Hematopoietic multipotent progenitor cell treated with erythropoietin and hydrocortisone succinate and interleukin-3 and kit ligand, for 6 days (in vitro differentiated cells): ENCODE measurements at regions not wholly inside any gene's neighbourhood (a gene's known extent, or its start where the extent isn't known, plus 50 kb on each side); places are given as distances from the start of the nearest gene placed in this dataset.

Source experiments
- DNase-seq: peaks from one replicate; pipeline ENCODE4 v3.0.0-alpha.2; 2015

DNA sequence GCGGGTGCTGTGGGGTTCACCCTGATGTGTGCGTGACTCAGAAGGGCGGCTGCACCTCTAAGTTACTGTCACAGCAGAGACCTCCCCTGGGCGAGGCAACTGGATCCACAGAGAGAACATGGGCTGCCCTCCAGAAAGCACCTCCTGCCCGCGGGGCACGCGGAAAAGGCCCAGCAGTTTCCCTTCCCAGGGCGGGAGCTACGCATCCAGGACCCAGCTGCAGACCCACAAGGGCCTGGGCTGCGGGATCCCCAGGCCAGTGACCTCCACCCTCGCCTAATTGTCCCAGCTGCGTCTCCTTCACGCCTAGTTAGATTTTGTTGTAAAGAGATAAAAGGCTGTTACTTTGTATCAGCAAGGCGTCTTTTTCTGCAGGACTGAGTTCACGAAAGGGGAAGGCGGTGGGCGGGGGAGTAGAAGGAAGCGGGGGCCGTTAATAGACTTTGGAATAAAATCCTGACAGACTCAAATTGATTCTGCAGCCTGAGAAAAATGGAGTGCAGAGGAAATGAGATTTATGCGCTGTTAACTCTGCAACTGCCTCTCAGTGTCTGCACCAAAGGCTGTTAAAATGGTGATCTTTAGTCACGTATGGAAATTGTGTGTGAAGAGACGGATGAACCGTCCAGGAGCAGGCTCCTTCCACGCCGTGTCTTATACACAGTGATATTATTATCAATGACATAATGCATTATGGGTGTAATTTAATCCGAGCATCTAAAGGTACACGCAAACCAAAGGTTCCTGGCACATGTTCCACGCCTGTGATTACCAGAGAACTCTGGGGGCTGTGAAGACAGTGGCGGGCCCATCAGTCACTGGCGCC lies 65.9 kb upstream of the FBRSL1 start:
- DNase-seq, result no peak

DNA sequence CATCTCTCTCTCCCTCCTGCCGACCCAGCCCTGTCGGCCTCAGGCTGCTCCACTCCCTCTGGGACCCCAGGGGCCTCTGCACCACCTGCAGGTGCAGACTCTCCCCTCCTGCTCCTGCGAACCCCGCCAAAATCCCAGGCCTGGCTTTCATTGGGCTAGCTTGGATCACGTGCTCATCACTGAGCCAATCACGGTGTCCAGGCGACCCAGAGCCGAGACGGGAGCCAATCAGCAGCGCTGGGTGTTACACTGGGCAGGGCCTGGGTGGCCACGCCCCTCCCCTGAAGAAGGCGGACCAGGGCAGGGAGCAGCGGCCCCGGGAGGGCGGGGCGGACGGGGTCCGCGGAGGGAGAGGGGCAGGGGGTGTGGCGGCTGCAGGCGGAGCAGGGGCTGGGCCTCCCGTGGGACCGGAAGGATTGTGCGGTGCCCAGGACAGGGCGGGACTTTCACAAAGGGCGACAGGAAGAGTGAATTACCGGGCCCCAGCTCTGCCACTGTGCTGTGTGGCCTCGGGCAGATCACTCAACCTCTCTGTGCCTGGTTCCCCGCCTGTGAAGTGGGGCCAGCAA lies 66.6 kb upstream of the FBRSL1 start:
- DNase-seq, result peak; percentile 20

DNA sequence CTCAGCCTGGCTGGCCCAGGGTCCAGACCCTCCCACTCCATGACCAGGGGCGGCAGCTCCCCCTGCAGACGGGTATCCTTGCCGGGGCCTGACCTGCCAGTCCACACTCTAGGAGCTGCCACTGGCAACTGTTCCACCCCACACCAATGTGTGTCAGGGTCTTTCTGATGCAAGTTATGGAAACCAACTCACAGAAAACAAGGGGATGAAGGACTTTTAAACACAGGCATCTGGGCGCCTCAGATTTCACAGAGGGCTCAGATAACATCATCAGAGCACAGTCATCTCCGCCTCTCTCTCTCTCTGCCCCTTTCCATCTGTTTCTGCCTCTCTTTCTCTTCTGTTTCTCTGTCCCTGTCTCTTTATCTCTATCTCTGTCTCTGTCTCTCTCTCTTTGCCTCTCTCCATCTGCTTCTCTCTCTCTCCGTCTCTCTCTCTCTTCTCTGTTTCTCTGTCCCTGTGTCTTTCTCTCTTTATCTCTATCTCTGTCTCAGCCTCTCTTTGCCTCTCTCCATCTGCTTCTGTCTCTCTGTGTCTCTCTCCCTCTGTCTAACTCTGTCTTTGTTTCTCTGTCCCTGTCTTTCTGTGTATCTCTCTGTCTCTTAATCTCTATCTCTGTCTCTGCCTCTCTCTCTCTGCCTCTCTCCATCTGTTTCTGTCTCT lies 67.4 kb upstream of the FBRSL1 start:
- no peak for DNase-seq

DNA sequence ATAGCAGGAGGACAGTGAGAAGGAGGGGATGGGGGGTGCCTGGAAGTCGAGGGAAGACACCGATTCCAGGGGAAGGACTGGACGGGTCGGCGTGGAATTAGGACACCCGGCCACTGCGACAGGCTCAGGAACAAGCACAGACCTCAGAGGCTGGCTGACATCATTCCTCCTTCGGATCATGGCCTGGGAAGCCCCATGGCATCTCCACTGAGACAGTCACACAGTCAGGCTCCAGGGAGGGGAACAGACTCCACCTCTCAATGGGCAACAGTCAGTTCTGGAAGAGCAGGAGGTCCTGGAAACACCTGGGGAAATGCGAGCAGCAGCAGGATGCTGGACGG lies 67.9 kb upstream of the FBRSL1 start:
- DNase-seq, result no peak

DNA sequence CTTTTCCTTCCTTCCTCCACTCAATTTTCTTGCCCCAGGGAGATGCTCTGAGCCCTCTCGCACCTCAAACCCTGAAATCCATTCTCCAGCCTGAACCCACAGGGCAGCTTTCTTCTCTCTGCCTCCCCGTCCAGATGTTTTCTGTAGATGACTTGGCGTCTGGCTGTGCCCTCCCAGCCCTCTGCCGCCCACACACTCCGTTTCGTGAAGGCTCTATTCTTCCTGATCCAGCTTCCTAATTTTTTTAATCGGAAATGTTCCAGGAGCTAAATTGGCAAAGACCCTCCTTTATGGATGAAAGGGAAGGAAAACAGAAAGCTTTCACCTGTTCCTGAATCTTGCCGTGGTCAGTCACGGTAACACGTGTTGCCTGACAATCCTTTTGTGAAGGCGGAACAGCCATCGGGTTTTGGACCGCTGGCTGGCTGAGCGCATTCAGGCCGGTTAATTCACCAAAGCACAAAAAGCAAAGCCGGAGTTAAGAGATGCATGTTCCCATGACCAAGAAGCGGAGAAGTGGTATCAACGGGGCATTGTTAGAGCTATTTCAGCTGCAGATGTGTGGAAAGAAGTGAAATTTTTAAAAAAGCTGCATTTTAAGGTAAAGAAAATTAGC lies 70.2 kb upstream of the FBRSL1 start:
- no peak for DNase-seq

DNA sequence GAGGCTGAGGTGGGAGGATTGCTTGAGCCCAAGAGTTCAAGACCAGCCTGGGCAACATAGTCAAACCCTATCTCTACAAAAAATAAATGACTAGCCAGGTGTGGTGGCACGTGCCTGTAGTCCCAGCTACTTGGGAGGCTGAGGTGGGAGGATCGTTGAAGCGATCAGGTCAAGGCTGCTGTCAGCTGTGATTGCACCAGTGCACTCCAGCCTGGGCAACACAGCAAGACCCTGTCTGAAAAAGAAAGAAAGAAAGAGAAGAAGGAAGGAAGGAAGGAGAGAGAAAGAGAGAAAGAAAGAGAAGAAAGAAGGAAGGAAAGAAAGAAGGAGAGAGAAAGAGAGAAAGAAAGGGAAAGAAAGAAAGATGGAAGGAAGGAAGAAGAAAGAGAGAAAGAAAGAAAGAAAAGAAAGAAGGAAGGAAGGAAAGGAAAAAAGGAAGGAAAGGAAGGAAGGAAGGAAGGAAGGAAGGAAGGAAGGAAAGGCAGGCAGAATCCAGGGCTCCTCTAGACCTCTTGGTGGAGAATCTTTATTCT lies 71.5 kb upstream of the FBRSL1 start:
- DNase-seq, result no peak

DNA sequence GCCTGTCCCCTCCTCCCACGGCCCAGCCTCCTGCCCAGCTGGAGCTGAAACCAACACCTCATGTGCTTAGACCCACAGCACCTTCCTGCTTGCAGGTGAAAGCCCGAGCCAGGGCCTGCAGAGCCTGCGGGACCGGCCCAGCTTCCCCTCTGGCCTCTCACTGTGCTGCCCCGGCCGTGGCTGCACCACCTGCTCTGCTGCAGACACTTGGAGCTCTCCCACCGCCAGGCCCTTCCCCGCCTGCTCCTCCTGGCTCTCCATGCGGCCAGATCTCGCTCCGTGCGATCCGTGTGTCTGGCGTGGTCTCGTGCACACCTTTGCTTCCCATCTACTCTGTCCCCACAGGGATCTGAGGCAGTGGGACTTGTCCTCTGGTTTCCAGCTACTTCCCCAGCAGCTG lies 72.2 kb upstream of the FBRSL1 start:
- DNase-seq, result no peak

DNA sequence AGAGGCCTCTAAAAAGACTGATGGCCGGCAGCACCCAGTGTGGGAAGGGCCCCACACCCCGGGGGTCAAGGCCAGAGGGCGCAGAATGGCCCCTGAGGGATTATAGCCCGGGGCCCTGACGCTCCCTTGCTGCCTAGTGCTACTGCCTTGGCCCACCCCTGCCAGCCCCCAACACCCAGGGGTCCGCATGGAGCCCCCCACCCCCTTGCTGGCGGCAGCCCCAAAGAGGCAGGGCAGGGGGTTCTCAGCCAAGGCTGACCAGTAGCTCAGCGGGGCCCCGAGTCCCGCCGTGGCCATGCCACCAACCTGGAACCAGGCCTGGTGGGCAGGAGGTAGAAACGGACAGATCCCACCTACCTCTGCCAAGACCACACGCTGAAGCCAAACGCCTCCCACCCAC lies 73.1 kb upstream of the FBRSL1 start:
- no peak for DNase-seq

DNA sequence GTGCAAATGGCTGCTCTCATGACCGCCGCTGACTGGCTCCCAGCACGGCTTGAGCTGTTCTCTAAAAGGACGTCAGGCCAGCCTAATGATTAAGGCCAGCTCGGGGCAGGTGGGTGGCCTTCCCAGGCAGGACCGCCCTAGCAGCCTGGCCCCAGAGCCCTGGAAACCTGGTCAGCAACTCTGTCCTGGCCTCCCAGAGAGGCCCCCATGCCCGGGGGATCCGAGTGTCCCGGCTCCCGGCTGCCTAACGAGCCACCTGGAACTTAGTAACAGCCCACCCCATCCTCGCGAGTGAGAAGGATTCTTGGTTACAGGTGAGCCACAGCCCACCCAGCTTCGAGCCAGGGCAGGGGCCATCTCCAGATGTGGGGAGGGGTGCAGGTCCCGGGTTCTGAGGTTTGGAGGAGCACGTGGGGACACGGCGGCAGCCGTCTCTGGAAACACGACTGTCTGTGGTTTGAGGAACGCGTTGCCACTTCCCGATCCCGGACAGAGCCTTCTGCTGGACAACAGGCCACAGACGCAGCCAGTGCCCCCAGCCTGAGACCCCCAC lies 73.8 kb upstream of the FBRSL1 start:
- DNase-seq, result no peak

DNA sequence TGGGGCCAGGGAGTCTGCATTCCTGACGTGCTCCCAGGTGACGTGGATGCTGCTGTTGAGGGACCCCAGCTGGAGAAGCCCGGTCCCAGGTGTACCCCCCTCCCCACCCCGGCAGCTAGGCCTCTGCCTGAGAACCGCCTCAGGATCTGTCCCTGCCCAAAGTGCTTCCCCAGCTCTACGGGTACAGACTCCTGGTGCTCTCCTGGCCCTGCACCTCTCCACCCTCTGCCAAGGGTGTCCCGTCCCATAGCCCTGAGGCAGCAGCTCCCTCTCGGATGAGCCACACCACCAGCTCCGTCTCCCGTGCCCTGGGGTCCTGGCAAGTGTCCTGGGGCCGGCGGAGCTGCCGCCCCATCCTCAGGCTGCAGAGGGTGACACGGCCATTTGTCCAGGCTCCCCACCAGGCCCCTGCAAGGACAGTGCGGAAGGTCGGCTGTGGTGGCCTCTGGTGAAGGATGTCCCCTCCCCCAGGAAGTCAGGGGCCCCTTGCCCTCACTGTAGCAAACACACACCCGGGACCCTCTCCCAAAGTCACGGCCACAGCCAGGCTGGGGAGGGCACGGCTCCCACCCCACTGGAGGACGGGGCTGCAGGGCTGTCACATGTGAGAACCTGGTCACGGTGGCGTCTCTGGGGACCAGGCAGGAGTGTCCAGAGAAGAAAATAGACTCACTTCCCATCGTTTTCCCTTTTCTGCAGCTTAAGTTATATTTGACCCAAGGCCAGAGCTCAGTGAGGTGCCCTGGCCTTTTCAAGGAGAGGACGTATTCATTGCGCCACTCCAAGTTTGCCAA lies 74.4 kb upstream of the FBRSL1 start:
- DNase-seq, result no peak

DNA sequence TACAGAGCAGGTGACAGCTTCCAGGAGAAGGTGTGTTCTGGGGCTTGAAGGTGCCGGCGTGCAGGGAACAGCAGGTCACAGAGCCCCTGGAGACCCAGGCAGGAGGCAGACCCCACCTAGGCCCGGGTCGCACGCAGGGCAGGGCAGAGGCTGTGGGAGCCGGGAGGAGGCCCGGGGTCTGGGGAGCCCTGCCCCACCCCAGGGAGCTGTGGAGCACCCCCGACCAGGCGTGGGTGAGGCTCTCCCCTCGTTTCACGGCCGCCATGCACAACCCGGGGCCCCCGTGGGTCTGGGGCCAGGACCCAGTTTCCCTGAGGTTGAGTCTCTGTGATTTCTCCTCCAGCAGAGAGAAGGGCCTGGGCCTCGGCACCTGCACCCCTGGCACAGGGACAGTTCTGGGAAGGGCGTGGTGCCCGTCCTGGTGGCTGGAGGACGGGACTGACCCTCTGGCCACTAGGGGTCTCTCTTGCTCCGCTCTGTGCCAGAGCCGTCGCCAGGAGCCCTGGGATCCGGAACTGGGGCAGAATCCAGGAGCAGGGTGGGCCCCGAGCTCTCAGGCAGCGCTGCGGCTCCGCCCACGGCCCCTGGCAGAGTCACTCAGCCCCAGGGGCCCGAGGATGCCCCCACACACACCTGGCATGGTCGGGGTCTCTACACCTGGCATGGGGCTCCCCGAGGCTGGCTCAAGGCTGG lies 75.2 kb upstream of the FBRSL1 start:
- DNase-seq, result peak; percentile 93

DNA sequence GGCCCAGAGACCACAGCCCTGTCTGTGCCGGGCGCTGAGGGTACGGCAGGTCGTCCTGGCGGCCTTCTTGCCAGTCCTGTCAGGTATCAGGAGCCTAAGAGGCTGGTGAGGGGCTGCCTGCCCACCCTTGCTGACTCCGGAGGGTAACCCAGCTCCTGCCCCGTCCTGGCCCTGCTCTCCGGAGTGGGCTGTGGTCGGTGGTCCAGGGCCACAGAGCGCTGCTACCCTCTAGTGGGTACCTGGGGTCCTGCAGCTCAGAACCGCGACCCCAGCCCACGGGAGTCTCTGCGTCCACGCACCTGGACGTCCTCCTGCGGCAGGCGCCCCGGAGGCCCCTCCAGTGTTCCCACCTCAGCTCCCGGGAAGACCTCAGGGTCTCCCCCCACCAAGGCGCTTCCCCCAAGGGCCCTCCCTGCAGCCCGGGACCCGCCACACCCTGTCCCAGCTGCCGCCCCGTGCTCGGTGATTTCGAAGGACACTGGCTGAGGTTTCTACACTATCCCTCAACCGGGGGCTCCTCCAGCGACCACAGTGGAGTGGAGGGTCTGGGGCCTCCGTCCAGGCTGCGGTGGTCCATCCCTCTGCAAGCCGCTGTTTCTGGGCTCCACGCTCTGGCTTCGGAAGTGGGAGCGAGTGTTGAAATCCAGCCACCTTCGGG lies 75.9 kb upstream of the FBRSL1 start:
- DNase-seq, result peak; percentile 22

DNA sequence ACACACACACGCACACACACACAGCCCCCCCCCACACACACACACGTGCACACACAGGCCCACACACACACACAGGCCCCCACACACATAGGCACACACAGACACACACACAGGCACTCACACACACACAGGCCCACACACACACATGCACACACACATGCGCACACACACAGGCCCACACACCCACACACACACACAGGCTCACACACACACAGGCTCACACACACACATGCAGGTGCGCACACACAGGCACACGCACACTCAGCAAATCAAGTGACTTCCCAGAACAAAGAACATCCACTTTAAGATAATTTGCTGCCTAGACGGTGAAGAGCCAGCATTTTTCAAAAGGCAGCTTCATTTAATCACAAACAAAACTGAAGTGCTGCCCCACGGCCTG lies 78.5 kb upstream of the FBRSL1 start:
- no peak for DNase-seq

DNA sequence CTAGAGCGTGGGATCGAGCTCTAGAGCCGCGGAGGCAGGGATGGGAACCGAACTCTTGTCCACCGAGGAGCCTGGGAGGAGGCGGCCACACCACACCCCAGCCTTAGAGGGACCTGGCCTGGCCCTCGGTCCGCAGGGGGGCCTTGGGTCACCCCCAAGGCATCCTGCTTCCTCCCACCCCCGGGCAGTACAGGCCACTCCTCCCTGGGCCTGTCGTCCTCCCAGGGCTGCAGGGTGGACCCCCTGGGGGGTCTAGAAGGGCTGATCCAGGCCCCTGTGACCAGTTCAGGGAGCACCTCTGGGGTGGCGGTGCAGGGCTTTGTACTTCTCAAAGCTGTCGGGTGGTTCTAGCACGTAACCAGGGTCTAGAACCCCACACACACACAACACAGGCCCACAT lies 79.1 kb upstream of the FBRSL1 start:
- DNase-seq, result no peak

DNA sequence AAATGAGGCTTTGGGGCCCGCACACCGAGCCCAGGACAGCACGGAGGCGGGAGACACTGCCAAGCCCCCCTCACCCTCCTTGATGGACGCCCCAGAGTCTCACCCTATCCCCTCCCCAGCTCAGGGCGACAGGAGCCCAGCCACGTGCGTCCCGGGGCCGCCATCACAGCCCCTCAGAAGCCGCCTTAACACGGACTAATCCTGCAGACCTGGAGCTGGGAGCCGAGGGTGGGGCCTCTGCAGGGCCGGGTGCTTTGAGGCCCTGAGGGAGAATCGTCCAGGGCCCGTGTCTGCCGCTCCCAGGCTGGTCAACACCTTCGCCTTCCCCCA lies 79.7 kb upstream of the FBRSL1 start:
- DNase-seq, result no peak

DNA sequence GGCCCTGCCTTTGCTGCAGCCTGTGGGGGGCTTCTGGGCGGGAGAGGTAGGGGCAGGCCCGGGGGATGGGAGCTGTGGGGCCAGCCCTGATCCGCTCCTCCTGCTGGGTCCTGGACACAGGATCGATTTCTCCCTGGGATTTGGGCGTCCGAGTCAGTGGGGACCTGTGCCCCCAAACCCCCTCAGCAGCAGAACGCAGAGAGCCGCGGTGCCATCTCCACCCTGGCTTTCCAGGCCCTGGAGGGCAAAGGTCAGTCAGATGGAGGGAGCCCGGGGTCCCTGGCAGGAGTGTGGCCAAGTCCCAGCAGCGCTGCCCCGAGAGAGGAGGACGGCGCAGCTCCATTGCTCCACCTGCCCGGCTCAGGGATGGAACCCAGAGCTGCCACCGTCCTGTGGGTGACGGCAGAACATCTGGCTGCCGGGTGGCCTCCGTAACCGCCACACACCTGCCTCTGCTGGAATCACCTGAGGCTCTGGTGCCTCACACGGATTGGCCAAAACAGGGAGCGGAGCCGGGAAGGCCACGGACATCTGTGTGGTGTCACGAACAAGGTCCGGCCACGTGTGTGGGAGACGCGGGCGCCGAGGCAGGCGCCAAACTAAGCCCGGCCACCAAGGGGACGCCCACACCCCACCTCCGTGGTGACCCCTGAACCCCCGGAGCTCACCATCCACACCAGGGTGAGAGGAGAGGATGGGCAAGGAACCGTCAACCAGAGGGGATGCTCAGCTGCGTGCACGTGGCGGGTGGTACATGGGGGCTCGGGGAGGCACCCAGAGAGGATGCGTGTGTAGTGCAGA lies 80.3 kb upstream of the FBRSL1 start:
- no peak for DNase-seq

DNA sequence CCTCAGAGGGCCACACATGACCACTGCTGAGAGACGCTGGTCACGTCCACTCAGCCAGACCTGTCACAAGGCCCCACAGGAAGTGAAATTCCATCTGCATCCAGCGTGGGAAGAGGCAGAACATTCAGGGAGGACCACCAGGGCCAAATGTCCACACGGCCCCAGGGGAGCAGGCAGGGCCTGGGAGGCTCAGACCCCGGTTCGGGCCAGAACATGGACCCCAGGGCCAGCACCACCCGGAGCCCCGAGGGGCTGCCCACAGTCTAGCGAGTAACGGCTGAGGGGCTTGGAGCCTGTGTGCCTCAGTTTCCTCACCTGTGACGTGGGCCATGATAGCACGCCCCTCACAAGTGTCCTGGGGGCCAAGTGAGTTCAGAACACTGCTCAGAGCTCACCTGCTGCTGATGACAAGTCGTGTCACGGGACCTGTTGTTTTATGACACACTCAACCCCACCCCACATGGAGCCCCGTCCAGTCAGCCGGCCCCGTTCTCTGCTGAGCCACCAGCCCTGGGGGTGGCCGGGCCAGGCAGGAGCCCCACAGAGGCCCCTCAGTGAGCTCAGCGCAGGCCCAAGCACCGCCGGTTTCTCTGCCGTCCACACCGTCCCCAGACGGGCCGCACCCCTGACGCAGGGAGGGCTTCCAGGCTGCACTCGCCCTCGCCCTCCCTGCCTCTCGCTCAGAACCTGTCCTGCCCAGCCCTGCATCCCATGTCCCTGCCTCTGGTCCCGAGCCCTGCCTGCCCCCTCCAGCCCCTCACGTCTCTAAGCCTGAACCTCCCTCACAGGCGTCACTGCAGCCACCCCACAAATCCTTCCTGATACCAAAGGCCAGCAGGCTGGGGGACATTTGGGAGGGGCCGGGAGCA lies 79.5 kb upstream of the GALNT9 start:
- DNase-seq, result no peak

DNA sequence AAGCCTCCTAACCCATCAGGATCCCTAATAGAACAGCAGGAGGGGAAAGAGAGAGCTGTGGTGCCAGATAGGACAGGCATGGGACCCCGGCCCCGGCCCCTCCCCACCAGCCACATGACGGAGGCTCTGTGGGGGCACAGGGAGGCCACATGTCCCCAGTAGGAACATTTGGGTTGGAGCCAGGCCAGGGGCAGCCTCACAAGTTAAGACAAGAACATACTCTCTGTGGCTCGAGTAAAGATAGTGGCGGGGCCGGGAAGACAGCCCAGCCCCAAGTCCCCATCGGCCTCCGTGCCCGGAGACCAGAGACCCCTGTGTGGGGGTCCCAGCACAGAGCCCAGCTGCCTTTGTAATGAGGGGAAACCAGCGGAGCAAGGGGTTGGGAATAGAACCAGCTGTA lies 78.6 kb upstream of the GALNT9 start:
- DNase-seq, result no peak

DNA sequence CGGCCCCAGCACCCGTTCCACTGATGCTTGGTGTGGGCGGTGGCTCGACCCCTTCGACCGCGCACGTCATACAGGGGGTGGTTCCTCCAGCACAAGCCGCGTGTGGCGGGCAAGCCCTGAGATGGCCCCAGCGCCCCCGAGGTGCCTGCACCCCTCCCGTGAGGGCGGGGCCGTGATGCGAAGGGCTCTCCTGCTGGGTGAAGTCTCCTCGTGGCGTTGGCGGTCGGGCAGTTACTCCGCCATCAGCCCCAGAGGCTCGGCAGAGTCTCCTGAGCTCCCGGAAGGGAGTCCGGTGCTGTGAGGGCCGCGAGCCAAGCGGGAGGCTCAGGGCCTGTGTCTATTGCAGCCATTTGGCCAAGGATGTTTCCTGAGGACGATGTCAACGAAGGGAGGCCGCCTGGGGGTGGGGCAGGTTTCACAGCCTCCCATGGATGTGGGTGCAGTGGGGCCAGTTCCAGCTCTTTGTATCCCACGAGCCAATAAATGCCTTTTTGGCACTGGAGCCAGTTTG lies 78.1 kb upstream of the GALNT9 start:
- no peak for DNase-seq
